SHP77 treated with DMSO at 0.1 percent for 48 hours (cell line): ENCODE measurements at regions not wholly inside any gene's neighbourhood (a gene's known extent, or its start where the extent isn't known, plus 50 kb on each side); places are given as distances from the start of the nearest gene placed in this dataset.
A peak's percentile ranks its signal among the peaks of the same experiment; 100 is the strongest.
"Not testable (repeated sequence)": the region's sequence is repeated elsewhere in the genome, so short reads cannot be mapped to it uniquely, and the experiment has no call there.

Experiments
- DNase-seq: peaks from one replicate; lab custom pipeline; 2025; lab: John Stamatoyannopoulos, UW

DNA sequence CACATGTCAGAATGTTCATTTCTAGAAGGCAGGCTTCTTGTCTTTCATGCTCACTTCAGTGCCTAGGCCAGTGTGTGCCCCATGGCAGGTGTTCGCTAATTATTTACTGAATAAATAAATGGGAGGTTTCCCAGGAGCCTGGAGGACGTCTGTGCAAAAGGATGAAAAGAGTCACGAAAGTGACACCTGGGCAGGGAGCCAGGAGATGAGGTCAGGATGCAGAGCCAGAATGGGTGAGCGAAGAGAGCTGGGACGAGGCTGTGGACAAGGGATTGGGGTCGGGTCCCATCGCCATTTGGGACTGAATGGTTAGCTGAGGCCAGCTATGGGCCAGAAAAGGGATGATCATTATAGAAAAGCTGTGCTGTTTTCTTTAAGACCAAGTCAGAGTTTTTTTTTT, 560.4 kb downstream of the TBC1D22A start:
- DNase-seq, result peak; percentile 93

DNA sequence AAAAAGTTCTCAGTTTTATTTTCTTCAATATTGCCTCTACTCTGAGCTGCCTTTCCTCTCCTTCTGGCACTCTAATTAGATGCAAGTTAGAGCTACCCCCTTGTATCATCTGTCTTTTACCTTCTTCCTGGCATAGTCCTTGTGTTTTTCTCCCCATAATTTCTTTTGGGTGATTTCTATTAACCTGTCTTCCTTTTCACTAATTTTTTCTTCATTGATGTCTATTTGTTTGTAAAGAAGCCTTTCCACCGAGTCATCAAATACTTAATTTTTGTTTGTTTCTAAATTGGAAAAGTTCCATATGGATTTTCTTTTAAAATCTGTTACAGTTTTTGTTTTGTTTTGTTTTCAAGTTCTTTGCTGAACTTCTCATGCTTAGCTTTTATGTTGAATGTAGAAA, 558.1 kb downstream of the TBC1D22A start:
- DNase-seq, result no peak

DNA sequence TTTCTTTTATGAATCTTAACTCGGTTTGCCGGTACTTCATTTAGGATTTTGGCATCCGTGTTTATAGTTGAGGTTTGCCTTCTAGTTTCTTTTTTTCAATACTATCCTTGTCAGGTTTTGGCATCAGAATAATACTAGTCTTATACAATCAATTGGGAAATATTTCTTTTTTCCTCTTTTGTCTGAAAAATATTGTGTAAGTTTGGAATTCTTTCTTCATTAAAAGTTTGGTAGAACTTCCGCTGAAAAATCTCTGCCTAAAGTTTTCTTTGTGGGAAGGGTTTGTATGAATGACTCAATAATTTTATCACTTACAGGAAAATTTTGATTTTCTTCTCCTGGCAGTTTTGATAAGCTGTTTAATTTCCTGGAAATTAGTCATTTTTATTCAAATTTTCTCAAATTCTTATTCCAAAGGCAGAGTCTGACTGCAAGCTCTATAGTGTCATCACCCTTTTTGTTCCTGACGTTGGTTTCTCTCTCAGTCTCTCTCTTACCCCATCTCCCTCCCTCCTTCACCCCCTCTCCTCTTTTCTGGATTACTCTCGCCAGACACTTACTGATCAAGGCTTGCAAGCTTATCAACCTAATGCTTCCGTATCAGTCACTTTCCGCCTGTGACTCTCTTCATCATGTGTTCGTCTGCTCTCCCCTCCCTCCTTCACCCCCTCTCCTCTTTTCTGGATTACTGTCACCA, 555.7 kb downstream of the TBC1D22A start:
- DNase-seq, result no peak

DNA sequence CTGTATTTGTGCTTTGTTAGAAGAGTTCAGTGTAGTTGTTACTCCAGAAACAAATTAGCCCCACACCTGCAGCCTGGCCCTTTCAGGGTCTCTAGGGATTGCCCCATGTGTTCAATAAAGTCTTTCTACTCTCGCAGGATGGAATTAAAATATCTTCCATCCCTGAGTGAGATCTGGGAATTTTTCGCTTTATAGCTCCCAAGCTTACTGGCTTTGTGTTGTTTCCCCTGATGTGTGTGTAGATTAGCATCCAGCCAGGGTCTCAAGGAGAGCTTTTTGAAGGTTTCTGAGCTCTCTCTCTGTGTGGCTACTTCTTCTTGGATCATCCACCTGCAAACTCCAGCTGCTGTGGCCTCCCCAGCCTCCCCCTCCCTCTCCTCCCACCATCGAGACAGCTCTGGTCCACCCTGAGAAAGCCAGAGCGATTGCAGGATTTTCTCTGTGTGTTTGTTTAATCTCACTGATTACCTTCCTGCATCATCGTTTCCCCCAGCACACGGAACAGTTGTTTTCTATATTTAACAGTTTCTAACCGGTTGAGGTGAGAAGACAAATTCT, 553.5 kb downstream of the TBC1D22A start:
- DNase-seq, result peak; percentile 47

DNA sequence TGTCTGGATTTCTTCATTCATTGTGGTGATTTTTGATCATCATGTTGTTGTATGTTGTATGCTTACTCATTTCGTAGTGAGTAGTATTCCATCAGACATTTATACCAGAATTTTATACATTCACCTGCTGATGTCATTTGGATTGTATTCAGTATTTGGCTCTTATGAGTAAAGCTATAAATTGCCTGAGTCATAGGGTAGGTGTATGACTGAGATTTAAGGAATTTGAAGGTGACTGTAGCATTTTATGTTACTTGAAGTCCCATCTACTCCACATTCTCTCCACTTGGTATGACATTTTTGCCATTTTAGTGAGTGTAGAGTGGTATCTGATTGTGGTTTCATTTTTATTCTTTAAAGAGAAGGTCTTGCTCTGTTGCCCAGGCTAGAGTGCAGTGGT, 548.2 kb downstream of the TBC1D22A start:
- no peak for DNase-seq

DNA sequence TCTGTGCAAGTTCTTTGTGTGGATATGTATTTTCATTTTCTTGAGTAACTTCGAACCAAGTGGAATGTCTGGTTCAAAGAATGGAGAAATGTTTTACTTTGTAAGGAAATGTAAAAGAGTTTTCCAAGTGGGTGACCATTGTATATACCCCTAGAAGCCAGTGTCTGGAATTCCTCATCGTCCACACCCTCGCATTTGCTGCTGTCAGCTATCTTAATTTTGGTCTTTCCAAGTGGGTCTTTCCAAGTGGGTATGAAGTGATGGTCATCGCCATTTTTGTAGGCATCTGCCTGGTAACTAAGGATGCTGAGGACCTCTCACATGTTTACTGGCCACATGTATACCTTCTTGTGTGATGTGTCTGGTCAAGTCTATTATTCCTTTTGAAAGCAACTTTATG, 547.5 kb downstream of the TBC1D22A start:
- DNase-seq, result no peak

DNA sequence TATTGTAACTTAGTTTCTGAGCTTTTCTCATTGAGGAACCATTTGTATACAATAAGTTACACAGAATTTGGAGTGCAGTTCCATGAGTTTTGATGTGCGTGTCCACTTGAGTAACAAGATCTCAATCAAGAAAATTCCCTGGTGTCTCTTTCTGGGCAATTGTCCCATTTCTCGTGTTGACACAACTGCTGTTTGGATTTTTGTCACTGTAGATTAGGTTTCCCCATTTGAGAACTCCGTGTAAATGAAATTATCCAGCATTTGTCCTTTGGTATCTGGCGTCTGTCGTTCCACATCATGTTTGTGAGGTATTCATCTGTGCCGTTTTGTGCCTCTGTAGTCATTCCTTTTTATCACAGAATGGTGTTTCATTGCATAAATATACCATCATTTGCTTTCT, 547.0 kb downstream of the TBC1D22A start:
- DNase-seq, result no peak

DNA sequence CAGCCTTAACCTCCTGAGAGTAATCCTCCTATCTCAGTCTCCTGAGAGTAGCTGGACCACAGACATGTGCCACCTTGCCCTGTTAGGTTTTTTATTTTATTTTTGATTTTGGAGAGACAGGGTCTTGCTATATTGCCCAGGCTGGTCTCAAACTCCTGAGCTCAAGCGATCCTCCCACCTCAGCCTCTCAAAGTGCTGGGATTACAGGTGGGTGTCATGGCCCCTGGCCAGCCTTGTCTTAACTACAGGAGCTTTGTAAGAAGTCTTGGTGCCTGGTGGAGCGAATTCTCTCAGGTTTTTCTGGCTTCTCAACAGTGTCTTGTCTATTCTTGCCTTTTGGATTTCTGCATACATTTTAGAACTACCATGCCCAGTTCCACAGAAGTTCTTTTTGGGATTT, 546.4 kb downstream of the TBC1D22A start:
- no peak for DNase-seq

DNA sequence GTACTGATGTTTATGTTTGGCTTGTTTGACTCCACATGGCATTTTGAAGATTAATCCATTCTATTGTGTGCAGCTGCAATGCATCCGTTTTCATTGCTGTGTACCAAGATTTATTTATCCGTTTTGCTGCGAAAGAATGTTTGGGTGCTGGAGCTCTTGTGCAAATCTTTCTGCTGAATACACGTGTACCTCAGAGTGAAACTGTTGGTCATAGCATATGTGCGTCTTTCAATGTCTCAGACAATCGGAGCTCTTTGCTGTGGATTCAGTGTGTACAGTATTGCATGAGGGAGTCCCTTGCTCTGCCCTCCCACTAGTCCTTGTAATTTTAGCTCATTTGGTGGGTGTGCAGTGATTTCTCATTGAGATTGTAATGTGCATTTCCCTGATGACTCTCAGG, 545.4 kb downstream of the TBC1D22A start:
- no peak for DNase-seq

DNA sequence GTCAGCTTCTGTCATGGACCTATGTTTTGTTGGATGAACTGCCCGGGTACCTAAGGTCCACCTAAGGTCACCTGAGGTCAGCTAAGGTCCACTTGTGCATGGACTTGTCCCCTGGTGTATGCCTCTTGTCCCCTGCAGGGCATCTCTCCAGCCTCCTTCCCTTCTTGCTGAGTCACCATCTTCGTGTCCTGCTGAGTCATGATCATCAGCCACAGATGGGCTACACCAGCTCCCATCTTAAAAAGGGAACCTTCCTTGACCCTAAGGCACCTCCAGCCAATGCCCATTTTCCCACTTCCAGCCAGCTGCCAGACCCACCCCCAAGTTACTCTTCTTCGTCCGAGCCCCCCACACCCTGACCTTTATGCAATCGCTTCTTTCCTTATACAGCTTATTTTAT, 544.9 kb downstream of the TBC1D22A start:
- no peak for DNase-seq

DNA sequence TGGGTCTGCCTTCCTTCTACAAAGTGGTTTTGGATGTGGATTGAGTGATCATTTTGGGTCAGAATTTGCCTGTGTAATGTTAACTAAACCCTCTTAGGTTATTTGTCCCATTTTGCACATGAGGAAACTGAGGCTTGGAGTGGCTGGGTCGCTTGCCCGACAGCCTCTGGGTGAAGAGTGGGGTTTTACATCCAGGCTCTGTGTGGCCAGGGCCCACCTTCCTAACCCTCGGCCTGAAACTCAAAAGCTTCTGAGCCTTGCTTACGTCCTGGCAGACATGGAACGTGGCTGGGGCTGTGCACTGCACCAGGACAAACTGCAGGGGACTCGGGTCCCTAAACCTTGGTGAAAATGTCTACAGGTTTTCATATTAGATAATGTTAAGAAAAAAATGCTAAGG, 542.4 kb downstream of the TBC1D22A start:
- DNase-seq, result no peak

DNA sequence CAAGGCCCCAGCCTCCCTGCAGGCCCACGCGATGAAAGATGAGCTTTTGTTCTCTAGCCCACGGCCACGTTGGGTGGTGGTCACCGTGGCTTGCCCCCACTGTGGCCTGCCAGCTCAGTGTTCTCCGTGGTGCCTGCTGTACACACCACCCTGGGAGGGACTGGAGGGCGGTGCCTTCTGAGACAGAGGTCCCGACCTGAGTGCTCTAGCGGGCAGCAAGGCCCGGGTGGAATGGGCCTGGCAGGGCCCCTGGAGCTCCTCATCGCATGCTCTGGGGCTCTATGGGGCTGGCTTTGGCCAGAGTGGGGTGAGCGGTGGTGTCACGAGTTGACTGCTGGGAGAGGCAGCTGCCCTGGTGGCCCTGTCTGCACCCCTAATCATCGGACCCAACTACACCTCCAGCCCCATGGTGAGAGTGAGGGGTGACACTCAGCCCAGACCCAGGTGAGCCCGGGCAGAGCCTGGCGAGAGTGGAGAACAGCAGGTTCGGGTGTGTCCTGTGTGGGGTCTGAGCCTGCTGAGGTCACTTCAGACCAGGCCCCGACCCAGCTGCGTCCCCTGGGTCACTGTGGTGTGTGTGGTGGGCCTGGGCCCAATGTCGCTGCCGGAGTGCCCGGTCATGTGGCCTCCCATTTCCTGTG, 541.9 kb downstream of the TBC1D22A start:
- DNase-seq, result no peak

DNA sequence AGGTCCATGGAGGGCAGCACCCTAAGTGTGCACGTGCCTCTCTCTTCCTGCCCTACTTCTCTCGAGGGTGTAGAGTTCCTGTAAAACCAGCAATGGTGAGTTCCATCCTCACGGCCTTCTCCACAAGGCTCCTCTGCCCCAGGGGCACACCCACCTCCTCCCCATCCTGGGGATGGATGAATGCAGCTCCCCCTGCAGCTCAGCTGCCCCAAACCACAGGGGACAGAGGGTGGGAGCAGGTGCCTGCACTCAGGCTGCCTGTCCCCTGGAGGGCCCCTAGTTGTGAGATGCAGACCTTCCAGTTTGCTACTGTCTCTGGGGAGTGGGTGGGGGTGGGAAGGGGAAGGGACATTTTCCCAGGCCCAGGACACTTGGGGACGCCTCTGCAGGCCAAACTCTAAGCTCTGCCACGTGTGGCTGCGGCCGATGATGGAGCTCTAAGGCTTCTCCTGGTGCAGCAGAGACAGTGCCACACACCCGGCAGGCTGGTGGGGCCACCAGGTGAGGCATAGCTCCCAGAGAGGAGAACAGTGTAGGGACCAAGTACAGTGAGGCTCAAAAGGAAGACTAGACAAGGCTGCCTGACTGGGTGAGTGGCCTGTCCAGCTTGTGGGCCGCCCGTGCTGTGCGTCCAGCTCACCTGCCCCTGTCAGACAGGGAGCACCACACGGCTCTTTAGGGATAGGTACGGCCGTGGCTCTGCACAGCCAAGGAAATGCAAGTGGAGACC, 540.9 kb downstream of the TBC1D22A start:
- no peak for DNase-seq

DNA sequence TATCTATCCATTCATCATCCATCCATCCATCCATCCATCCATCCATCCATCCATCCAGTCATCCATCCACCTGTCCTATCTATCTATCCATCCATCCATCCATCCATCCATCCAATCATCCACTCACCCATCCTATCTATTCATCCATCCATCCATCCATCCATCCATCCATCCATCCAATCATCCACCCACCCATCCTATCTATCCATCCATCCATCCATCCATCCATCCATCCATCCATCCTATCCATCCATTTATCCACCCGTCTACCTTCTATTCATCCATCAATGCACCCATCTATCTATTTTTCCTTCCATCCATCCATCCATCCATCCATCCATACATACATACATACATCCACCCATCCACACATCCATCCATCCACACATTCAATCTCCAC, 540.1 kb downstream of the TBC1D22A start:
- not testable (repeated sequence) for DNase-seq

DNA sequence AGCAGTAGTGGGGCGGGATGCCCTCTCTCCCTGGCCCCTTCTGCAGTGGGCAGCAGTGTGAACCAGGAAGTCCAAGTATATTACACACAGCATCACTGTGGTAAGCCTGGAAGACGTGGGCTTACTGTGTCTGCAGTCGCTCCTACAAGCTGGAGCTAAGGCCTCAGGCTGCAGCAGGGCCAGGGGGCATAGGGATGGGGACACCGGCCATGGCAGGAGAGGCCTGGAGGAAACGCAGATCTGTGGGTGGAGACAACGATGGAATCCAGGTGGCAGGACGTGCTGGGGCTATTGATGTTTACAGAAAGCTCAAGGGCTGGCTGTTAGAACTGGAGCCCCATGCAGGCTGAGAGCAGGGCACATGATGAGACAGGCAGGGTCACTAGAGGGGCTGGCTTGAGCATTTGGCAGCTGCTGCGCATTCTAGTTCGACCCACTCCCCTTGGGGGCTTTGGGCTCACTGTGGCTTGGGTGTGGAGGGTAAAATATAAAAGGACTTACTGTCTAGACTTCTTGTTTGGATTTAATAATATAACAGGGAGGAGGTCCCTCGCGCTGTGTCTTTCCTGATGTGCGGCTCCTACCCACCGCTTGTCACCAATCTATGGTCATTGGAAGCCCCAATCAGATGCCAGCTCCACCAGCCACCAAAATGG, 539.5 kb downstream of the TBC1D22A start:
- no peak for DNase-seq

DNA sequence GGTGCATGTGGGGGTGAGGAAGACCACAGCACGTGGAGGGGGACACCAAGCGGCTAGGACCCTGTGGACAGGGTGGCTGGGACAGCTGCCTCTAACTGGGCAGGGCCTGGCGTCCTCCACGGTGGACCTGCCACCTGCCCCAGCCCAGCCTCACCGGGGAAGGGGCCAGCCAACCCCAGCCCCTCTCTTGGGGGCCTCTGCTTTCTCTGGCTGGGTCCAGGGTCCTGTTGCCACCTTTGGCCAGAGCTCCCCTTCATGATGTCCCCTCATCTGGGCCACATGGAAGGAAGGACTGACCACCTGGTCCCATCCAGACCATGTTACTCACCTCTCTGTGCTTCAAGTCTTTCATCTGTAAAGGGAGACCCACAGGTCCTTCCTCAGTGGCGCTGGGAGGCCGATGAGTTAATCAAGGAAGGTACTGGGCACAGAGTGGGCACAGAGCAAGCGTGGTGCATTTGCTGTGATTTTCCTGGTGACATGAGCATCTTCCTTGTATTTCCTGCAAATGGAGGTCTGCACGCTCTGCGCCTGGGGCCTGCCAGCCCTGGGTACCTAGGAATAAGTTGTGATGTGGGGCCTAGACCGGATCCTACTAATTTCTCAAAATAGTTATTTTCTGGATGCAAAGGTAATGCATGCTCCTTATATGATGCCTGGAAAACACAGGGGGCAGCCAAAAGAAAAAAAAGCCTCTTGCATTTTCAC, 538.4 kb downstream of the TBC1D22A start:
- no peak for DNase-seq

DNA sequence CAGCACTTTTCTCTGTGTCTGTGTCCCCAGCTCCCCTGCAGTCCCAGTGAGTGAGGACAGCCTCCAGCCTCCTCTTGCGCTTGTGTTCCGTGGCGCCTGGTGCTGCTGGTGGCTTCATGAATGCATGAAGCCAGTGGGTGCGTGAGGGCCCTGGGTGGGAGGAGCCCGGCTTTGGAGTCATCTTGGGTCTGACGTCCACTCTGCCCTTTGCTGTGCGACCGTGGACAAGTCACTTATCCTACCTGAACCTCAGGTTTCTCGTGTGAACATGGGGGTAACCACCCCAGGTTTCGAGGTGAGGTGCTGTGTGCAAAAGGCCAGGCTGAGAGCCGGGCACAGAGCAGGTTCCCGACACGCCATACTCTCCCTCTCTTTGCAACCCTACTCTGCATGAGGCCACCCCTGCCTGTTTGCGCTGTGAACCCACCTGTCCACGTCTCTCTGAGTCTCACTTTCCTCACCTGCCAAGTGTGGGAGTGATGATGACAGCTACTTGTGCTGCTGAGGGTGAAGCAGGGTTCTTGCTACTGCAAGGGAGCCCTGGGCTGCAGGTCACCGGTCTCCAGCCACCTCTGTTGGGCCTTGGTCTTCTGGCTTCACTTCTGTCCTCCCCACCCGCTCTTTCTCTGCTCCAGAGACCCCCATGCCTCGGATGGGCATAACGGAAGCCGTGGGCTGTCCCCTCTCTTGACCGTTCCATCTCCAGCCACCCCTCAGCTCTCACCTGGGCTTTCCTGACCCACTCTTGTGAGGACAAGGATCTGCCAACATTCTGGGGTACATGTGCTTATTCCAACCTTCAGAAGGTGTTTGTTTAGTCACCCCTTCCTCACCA, 537.6 kb downstream of the TBC1D22A start:
- DNase-seq, result no peak

DNA sequence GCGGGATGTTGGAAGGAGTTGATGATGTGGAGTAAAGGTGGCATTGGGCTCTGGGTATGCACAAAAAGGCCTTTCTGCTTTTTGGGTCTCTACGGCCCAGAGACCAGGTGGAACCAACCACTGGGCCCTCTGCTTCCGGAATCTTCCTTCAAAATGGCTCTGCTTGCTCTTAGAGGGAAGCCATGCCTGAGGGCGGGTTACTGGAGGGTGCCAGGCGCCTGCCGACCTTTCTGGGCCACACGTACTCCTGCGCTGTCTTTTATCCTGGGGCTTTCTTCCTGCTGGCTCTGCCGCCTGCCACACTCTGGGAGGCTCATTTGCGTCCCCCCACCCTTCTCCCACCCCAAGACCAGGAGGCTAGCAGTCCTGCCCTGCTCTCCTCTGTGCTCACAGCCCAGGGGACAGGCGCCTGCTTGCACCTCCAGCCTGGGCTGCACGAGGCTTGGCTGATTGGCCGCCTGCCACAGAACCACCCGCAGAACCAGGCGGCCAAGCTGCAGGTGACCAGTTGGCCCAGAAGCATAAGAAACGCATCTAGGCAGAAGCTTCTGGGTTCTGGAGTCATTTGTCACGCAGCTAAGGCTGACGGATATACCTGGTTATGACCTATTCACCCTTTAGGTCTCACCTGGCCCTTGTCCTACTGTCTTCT, 536.9 kb downstream of the TBC1D22A start:
- DNase-seq, result no peak

DNA sequence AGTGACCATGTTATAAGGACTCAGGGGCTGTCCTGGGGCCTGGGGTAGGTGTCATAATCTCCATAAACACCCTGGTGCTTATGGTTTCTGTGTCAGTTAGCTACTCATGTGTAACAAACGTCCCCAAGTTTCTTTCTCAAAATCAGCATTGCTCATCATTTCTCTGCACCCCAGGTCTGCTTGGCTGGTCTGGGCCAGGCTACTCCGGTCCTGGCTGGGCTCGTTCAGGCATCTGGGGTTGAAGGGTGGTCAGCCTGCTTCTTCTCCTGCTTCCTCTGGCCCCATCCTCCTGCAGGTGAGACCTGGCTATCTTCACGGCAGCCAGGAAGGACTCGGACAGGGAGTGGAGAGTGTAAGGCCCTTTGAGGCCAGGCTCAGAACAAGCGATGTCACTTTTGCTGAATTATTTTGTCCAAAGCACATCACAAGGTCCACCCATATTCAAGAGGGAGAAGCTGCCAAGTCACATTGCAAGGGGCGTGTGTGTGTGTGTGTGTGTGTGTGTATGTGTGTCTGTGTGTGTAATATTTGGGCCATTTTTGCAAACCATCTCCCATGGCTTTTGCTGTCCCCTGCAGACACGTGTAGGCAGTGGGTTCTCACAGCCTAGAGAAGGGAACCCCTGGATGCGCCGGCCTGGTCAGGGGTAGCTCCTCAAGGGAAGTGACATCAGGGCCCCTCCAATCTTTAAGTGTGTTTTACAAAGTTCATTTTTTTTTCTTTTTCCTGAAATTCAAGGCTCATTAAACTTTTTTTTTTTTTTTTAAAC, 535.8 kb downstream of the TBC1D22A start:
- DNase-seq, result no peak
